IPS DF 6.9 (cell line): ENCODE measurements at regions not wholly inside any gene's neighbourhood (a gene's known extent, or its start where the extent isn't known, plus 50 kb on each side); places are given as distances from the start of the nearest gene placed in this dataset.

ENCODE experiments used
- DNase-seq: peaks from one replicate; pipeline ENCODE4 v3.0.0-alpha.2; 2013; ENCODE audit warnings: low read depth, low spot score
- H3K27ac ChIP-seq: one replicate; pipeline ENCODE4 v1.5.1; 2013; ENCODE audit warnings: low read length, control low read depth
- H3K27me3 ChIP-seq: 2 replicates; pipeline ENCODE4 v1.6.1; 2013; ENCODE audit warnings: mild to moderate bottlenecking, low read length; ENCODE audit not compliant: control insufficient read depth, insufficient read depth
- H3K36me3 ChIP-seq: 2 replicates; pipeline ENCODE4 v1.6.1; 2013; ENCODE audit warnings: low read length; ENCODE audit not compliant: control insufficient read depth, insufficient read depth
- H3K4me1 ChIP-seq: 2 replicates; pipeline ENCODE4 v1.6.1; 2013; ENCODE audit warnings: low read length; ENCODE audit not compliant: control insufficient read depth, insufficient read depth
- H3K4me3 ChIP-seq: 2 replicates; pipeline ENCODE4 v1.5.1; 2013; ENCODE audit warnings: mild to moderate bottlenecking, low read length
- H3K9me3 ChIP-seq: 2 replicates; pipeline ENCODE4 v1.6.1; 2013; ENCODE audit warnings: low read length, inconsistent platforms; ENCODE audit not compliant: control insufficient read depth, insufficient read depth
- WGBS: extraction: QIAGEN DNeasy Blood & Tissue Kit; methylation state at CpG from one replicate; pipeline ENCODE4 v1.1.7; 2013; ENCODE audit warnings: mixed read lengths, missing lambda C conversion rate; ENCODE audit not compliant: insufficient read length, insufficient coverage; 5-methylcytosine and 5-hydroxymethylcytosine counted together

DNA sequence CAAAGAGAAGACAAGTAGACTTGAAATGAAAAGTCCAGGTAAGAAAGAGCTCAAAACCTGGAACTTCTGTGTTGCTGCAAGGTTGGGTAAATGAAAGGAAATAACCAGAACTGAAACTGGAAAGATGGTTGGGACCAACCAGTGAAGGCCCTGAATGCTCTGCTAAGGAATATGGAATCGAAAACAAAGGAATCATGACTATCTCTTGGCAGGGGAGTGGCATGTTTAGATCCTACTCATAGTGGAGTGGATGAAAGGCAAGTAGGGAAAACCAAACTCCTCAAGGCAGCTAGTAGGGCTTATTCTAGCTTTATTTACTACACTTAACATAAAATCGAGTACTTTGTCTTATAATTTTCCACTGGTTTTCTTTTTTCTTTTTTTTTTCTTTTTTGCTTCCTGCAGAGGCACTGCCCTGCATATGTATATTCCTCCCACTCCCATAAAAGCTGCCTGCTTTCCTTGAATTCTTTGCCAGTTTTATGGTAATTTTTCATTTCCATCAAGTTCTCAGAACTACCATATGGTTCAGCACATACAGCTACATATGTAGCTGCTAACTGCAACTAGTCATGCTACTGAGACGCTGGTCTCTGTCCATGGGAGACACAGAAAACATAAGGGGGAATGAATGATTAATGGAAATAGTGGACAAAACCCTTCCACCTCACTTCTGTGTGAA lies 247.1 kb upstream of the TMTC1 start:
- H3K27me3 ChIP-seq: no peaks in the 10 kb centered on the region
- WGBS: no CpG with 5 or more reads among the region's 3 CpGs
- no peak overlapping the region for H3K27ac ChIP-seq
- no peaks in the 10 kb centered on the region for H3K4me1 ChIP-seq
- H3K4me3 ChIP-seq: no peak overlapping the region
- no peaks in the 10 kb centered on the region for H3K9me3 ChIP-seq
- no peaks in the 10 kb centered on the region for H3K36me3 ChIP-seq
- no peak for DNase-seq

DNA sequence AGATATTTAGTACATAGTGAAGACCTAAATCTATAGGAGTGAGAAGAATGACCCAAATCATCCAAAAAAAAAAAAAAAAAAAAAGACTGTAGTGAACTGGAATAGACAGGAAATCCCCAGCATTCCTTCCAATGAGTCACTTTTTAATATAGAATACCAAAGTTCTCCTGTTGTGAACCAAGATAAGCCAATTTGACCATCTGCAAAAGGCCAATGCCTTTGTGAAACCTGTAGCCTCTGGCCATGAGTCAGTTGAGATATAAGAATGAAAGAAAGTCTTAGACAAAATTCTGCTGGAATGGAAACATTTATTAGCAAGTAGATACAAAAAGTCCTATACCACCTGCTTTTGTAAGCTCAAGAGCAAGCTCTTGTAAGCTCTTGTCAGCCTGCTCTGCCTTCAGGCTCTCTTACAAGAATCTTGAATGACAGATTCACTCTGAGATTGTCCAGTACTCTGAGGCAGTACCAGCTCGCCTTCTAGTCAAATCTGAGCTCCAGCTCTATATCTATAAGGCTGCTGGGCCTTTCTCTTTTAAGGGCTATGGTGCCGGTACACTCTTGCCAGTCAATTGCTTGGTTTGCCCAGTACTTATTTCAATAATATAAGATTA lies 243.0 kb upstream of the TMTC1 start:
- H3K4me1 ChIP-seq: no peaks in the 10 kb centered on the region
- DNase-seq: no peak
- H3K4me3 ChIP-seq: no peak overlapping the region
- no peak overlapping the region for H3K27ac ChIP-seq
- H3K9me3 ChIP-seq: no peaks in the 10 kb centered on the region
- H3K36me3 ChIP-seq: no peaks in the 10 kb centered on the region
- WGBS: no CpG with 5 or more reads among the region's 2 CpGs
- no peaks in the 10 kb centered on the region for H3K27me3 ChIP-seq

DNA sequence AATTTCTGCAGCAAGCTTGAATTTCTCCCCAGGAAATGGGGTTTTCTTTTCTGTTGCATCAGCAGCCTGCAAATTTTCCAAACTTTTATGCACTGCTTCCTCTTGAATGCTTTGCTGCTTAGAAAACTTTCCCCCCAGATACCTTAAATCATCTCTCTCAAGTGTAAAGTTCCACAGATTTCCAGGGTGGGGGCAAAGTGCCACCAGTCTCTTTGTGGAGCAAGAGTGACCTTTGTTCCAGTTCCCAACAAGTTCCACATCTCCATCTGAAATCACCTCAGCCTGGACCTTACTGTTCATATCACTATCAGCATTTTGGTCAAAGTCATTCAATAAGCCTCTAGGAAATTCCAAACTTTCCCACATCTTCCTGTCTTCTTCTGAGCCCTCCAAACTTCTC lies 241.6 kb upstream of the TMTC1 start:
- no peaks in the 10 kb centered on the region for H3K27me3 ChIP-seq
- H3K4me3 ChIP-seq: no peak overlapping the region
- DNase-seq: no peak
- H3K36me3 ChIP-seq: no peaks in the 10 kb centered on the region
- H3K4me1 ChIP-seq: no peaks in the 10 kb centered on the region
- H3K9me3 ChIP-seq: no peaks in the 10 kb centered on the region
- no peak overlapping the region for H3K27ac ChIP-seq

DNA sequence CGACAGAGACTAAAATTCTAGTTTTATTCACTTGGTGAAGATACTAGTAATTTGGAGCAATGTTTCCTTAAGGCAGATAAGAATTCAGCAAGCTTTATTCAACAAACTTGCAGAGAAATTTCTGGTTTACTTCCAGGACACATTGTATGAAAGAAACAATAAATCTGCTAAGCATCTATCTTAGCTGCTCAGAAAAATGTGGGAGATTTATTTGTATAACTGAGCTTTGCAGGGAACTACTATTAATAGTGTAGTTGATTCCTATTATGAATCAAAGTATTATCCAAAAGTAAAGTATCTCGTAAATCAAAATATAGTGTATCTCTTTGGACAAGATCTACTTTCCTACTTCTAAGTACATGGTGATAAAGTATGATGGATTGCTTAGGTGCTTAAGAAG lies 239.4 kb upstream of the TMTC1 start:
- H3K4me1 ChIP-seq: no peaks in the 10 kb centered on the region
- H3K27me3 ChIP-seq: no peaks in the 10 kb centered on the region
- no peak overlapping the region for H3K27ac ChIP-seq
- WGBS: no CpG with 5 or more reads among the region's 2 CpGs
- no peak for DNase-seq
- no peaks in the 10 kb centered on the region for H3K36me3 ChIP-seq
- no peak overlapping the region for H3K4me3 ChIP-seq
- H3K9me3 ChIP-seq: no peaks in the 10 kb centered on the region

DNA sequence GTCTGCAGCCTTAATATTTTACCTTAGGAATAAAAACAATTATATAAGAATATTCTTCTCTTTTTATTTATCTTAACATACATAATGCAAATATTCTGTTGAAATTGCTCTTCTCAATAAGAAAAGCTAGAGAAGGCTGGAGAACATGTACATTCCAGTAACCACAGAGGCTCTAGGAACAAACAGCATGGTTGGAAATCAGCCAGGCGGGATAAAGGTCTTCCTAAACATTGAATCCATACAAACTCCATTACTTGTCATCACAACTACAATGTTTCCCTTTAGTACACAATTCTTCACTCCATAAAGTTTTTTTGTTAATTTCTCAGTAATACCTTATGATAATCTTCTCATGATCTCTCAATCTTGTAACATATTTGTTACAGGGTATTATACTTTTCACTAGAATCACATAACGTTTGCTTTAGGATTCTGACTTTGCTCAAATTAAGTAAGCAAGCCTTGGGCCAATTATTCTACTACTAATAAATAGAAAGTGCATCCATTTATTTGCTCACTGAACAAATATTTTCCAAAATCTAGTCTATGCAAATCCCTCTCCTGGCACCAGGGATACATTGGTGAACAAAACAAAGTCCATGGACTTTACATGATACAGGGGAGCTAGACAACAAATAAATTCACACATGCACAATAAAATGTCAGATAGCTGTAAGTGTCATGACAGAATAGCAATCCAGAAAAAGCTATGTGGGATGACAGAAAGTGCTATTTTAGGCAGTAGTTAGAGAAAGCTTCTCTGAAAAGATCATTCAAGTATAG lies 237.5 kb upstream of the TMTC1 start:
- H3K27ac ChIP-seq: no peak overlapping the region
- DNase-seq: no peak
- no CpG with 5 or more reads among the region's 2 CpGs for WGBS

DNA sequence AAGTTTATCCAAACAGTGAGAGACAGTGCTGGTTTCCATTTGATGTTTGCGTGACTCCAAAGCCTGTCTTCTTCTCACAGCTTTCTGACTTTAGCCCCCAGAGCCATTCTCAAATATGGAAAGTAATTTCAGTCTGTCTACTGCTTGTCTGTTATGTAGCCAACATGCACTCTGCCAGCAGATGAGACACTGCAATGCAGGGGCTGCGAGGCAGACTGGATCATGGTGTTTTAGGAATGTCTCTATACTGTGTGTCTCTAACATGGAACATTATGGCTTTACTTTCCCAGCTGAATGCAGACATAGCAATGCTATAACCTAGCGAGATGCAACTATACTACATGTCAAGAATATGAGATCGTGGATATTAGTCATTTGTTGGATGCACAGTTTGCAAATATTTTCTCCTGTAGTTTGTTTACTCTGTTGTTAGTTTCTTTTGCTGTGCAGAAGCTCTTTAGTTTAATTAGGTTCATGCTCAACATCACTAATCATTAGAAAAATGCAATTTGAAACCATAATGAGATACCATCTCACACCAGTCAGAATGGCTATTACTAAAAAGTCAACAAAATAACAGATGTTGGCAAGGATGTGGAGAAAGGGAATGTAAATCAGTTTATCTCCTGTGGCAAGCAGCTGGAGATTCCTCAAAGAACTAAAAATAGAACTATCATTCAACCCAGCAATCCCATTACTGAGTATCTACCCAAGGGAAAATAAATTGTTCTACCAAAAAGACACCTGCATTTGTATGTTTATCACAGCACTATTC lies 235.8 kb upstream of the TMTC1 start:
- no peaks in the 10 kb centered on the region for H3K27me3 ChIP-seq
- no peaks in the 10 kb centered on the region for H3K9me3 ChIP-seq
- H3K36me3 ChIP-seq: no peaks in the 10 kb centered on the region
- H3K4me1 ChIP-seq: no peaks in the 10 kb centered on the region
- H3K4me3 ChIP-seq: no peak overlapping the region
- no CpG with 5 or more reads among the region's 4 CpGs for WGBS
- H3K27ac ChIP-seq: no peak overlapping the region
- DNase-seq: no peak

More for the DNA sequence above, 237.5 kb upstream of the TMTC1 start:
- no peak overlapping the region for H3K4me3 ChIP-seq
- H3K36me3 ChIP-seq: no peaks in the 10 kb centered on the region
- no peaks in the 10 kb centered on the region for H3K9me3 ChIP-seq
- H3K4me1 ChIP-seq: no peaks in the 10 kb centered on the region
- H3K27me3 ChIP-seq: no peaks in the 10 kb centered on the region

DNA sequence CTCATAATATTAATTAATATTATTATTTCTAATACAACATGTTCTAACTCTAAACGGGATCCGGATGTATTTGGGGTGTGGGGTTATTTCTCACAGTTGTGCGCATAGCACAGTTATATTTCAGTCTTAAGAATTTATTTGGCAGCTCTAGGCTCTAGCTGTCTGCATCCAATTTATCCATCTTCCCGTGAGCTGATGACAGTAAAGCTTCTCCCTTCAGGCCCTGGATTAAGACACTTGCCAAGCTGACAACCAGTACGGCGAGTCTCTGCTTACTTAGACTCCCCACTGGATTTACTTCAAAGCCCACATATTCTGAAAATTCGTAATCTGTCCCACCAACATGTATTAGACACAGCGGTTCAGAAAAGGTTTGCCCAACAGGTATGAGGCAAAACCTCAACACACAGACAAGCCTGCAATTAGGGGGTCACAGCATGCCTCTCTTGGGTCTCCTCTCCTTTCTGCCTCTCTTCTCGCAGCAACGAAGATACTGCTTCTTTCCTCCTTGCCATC lies 232.9 kb upstream of the TMTC1 start:
- H3K4me1 ChIP-seq: no peaks in the 10 kb centered on the region
- H3K27me3 ChIP-seq: no peaks in the 10 kb centered on the region
- no CpG with 5 or more reads among the region's 10 CpGs for WGBS
- H3K27ac ChIP-seq: no peak overlapping the region
- H3K4me3 ChIP-seq: no peak overlapping the region
- no peak for DNase-seq
- H3K9me3 ChIP-seq: no peaks in the 10 kb centered on the region
- no peaks in the 10 kb centered on the region for H3K36me3 ChIP-seq

- Histone ChIP-seq H3K27me3 (no peaks in the 10 kb centered on the region), H3K36me3 (no peaks in the 10 kb centered on the region), H3K9me3 (no peaks in the 10 kb centered on the region), H3K4me1 (no peaks in the 10 kb centered on the region), H3K27ac (no peak overlapping the region), H3K4me3 (no peak overlapping the region)
- no CpG with 5 or more reads among the region's 5 CpGs for WGBS
- DNase-seq: no peak
Observed at GRCh38 chr12:30015631-30016337, 232.0 kb upstream of the TMTC1 start.

GRCh38 chr12:30014991-30015390 lies 231.2 kb upstream of the TMTC1 start:
- H3K27ac ChIP-seq: no peak overlapping the region
- no peaks in the 10 kb centered on the region for H3K4me1 ChIP-seq
- no peaks in the 10 kb centered on the region for H3K27me3 ChIP-seq
- H3K9me3 ChIP-seq: no peaks in the 10 kb centered on the region
- no peaks in the 10 kb centered on the region for H3K36me3 ChIP-seq
- no CpG with 5 or more reads among the region's 1 CpG for WGBS
- no peak overlapping the region for H3K4me3 ChIP-seq
- DNase-seq: no peak
